Osteocyte (in vitro differentiated cells): ENCODE measurements at regions not wholly inside any gene's neighbourhood (a gene's known extent, or its start where the extent isn't known, plus 50 kb on each side); places are given as distances from the start of the nearest gene placed in this dataset.

Experiments used
- DNase-seq: peaks from one replicate; pipeline ENCODE4 v3.0.0; 2021; ENCODE audit warnings: mixed read lengths; ENCODE audit not compliant: unreplicated experiment; ENCODE audit errors: extremely low spot score
- H3K27ac Mint-ChIP-seq: one replicate; pipeline ENCODE4 v1.8.0; 2021; ENCODE audit warnings: mild to moderate bottlenecking, mixed read lengths; ENCODE audit not compliant: unreplicated experiment
- H3K27me3 Mint-ChIP-seq: one replicate; pipeline ENCODE4 v1.8.0; 2021; ENCODE audit warnings: mixed read lengths; ENCODE audit not compliant: unreplicated experiment
- H3K36me3 Mint-ChIP-seq: one replicate; pipeline ENCODE4 v1.8.0; 2021; ENCODE audit warnings: mixed read lengths; ENCODE audit not compliant: unreplicated experiment
- H3K4me1 Mint-ChIP-seq: one replicate; pipeline ENCODE4 v1.8.0; 2021; ENCODE audit warnings: mixed read lengths; ENCODE audit not compliant: unreplicated experiment
- H3K4me3 Mint-ChIP-seq: one replicate; pipeline ENCODE4 v1.8.0; 2021; ENCODE audit warnings: mild to moderate bottlenecking, moderate library complexity, mixed read lengths; ENCODE audit not compliant: unreplicated experiment
- H3K9me3 Mint-ChIP-seq: one replicate; pipeline ENCODE4 v1.8.0; 2021; ENCODE audit warnings: mixed read lengths; ENCODE audit not compliant: unreplicated experiment
- CTCF ChIP-seq: fragments of 200-600 bp; sonication (generic); IDR thresholded peaks from 2 replicates; pipeline ENCODE4 v1.5.0; 2021; ENCODE audit warnings: antibody characterized with exemption, mild to moderate bottlenecking, moderate library complexity

DNA sequence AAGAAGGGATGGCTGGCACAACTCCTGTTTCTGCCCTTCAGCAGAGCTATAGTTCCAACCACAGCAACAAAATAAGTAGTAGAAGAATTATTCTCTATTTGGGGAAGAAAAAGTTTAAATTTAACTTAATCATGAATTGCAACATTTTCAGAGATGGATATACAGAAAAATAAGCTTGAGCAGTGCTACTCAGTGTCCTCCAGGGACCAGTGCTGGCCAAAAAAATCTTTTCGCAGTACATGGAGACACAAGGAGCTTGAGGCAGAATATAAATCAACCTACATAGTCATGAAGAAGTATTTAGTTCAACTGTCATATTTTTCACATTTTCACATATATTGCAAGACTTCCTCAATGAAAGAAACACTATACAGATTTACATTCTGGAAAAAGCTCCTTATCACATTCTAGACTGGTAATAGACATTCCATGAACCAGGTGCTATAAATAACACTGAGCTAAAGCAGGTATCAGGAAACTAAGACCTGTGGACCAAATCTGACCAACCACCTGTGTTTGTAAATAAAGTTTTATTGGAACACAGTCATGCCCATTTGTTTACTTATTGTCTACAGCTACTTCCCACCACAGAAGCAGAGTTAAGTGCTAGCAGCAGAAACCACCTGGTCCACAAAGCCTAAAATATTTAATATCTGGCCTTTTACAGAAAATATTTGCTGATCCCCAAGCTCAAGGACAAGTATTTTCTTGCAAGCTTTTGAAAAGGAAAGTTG, 101.9 kb downstream of the RGS21 start:
- no peak overlapping the region for H3K27ac Mint-ChIP-seq
- H3K4me3 Mint-ChIP-seq, result no peak overlapping the region
- H3K27me3 Mint-ChIP-seq, result no peaks in the 10 kb centered on the region
- H3K36me3 Mint-ChIP-seq, result no peaks in the 10 kb centered on the region
- DNase-seq, result no peak
- TF ChIP-seq CTCF, result no peak
- H3K9me3 Mint-ChIP-seq, result no peaks in the 10 kb centered on the region
- H3K4me1 Mint-ChIP-seq, result no peaks in the 10 kb centered on the region

GRCh38 chr1:192430644-192431043, 113.9 kb downstream of the RGS21 start:
- no peak for DNase-seq
- no peak for TF ChIP-seq CTCF

DNA sequence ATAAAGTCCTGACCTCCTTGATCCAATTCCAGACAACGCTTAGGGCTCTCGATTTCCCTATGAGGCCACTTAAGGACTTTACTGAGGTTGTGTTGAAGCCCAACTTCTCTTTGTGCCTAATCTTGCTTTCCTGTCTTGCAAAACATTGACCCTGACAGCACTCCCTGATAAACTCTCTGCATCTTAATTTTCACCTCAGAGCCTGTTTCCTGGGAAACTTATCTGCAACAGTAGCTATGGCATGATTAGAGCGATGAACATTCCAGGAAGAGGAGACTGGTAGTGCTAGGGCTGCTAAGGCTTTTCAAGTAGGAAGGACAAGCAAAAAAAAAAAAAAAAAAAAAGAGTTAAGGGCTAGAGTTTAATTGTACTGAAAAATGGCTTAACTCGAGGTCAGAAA, 118.9 kb downstream of the RGS21 start:
- H3K27ac Mint-ChIP-seq, result no peak overlapping the region
- no peaks in the 10 kb centered on the region for H3K27me3 Mint-ChIP-seq
- H3K36me3 Mint-ChIP-seq, result no peaks in the 10 kb centered on the region
- no peak for DNase-seq
- peaks cover 11% of the 10 kb centered on the region for H3K4me1 Mint-ChIP-seq
- no peak for TF ChIP-seq CTCF
- H3K4me3 Mint-ChIP-seq, result no peak overlapping the region
- H3K9me3 Mint-ChIP-seq, result no peaks in the 10 kb centered on the region

More at GRCh38 chr1:192430644-192431043, 113.9 kb downstream of the RGS21 start:
- no peaks in the 10 kb centered on the region for H3K4me1 Mint-ChIP-seq
- peaks cover 8% of the 10 kb centered on the region for H3K9me3 Mint-ChIP-seq
- H3K27ac Mint-ChIP-seq, result no peak overlapping the region
- peaks cover 3% of the 10 kb centered on the region for H3K36me3 Mint-ChIP-seq
- H3K4me3 Mint-ChIP-seq, result no peak overlapping the region
- H3K27me3 Mint-ChIP-seq, result no peaks in the 10 kb centered on the region

- Mint-ChIP-seq H3K4me1 (peaks cover 12% of the 10 kb centered on the region), H3K36me3 (no peaks in the 10 kb centered on the region), H3K27ac (no peak overlapping the region), H3K4me3 (no peak overlapping the region), H3K9me3 (no peaks in the 10 kb centered on the region), H3K27me3 (no peaks in the 10 kb centered on the region)
- TF ChIP-seq CTCF, result no peak
- no peak for DNase-seq
Measured at GRCh38 chr1:192436441-192437078, 119.8 kb downstream of the RGS21 start.

- peaks cover 19% of the 10 kb centered on the region for H3K4me1 Mint-ChIP-seq
Measured at GRCh38 chr1:192438737-192439136, 121.9 kb downstream of the RGS21 start.

More at GRCh38 chr1:192438737-192439136, 121.9 kb downstream of the RGS21 start:
- Mint-ChIP-seq H3K27me3 (no peaks in the 10 kb centered on the region), H3K4me3 (no peak overlapping the region), H3K36me3 (no peaks in the 10 kb centered on the region), H3K9me3 (no peaks in the 10 kb centered on the region), H3K27ac (peak overlapping the region; percentile 5)
- no peak for TF ChIP-seq CTCF
- no peak for DNase-seq
